NCI-H526 treated with DMSO at 0.1 percent for 48 hours (cell line): ENCODE measurements at regions not wholly inside any gene's neighbourhood (a gene's known extent, or its start where the extent isn't known, plus 50 kb on each side); places are given as distances from the start of the nearest gene placed in this dataset.
"Not testable (repeated sequence)": the region's sequence is repeated elsewhere in the genome, so short reads cannot be mapped to it uniquely, and the experiment has no call there.

Source experiments
- DNase-seq: peaks from one replicate; lab custom pipeline; 2025; lab: John Stamatoyannopoulos, UW

GRCh38 chr17:64724246-64724645 is 62.1 kb upstream of the SMURF2 start:
- not testable (repeated sequence) for DNase-seq

- DNase-seq = no peak
Measured at GRCh38 chr17:64723781-64724180, 61.7 kb upstream of the SMURF2 start.

- DNase-seq = not testable (repeated sequence)
Measured at GRCh38 chr17:64721556-64721955, 59.4 kb upstream of the SMURF2 start.

DNA sequence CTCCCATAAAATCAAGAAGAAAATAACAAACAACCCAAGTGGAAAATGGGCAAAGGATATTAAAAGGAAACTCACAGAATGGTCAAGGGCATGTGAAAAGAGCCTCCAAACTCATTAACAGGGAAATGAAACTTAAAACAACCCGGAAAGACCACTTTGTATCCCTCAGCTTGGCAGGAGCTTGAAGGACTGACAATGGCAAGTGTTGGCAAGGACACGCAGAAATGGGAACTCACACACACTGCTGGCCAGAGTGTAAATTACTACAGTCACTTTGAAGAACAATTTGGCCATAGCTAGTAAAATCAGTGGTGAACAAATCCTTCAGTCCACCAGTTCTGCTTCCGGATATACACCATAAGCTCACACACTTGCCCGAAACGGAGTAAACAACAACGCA is 58.1 kb upstream of the SMURF2 start:
- DNase-seq = not testable (repeated sequence)

GRCh38 chr17:64719517-64719916 is 57.4 kb upstream of the SMURF2 start:
- DNase-seq = not testable (repeated sequence)

GRCh38 chr17:64718816-64719215 is 56.7 kb upstream of the SMURF2 start:
- DNase-seq = not testable (repeated sequence)

DNA sequence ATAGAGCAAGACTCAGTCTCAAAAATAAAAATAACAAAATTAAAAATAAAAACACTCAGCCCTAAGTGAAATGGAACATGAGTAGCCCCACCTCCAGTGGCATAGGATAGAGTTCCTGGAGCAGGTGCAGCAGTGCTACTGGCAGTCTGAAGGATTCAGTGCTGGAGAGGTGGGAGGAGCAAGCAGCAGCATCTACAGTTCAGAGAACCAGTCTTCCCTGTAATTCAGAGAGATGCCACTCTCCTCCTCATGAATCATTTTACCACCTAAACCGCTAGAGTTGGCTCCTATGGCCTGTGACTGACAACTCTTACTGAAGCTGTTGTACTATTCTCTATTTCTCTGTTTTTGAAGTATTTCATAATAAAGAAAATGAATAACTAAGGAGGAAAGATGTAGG is 56.0 kb upstream of the SMURF2 start:
- DNase-seq = no peak

DNA sequence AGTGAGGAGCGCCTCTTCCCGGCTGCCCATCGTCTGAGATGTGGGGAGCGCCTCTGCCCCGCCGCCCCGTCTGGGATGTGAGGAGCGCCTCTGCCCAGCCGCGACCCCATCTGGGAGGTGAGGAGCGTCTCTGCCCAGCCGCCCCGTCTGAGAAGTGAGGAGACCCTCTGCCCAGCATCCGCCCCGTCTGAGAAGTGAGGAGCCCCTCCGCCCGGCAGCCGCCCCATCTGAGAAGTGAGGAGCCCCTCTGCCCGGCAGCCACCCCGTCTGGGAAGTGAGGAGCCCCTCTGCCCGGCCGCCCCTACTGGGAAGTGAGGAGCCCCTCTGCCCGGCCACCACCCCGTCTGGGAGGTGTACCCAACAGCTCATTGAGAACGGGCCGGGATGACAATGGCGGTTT is 54.4 kb upstream of the SMURF2 start:
- DNase-seq = not testable (repeated sequence)

- DNase-seq = not testable (repeated sequence)
Measured at GRCh38 chr17:64713786-64714185, 51.7 kb upstream of the SMURF2 start.

DNA sequence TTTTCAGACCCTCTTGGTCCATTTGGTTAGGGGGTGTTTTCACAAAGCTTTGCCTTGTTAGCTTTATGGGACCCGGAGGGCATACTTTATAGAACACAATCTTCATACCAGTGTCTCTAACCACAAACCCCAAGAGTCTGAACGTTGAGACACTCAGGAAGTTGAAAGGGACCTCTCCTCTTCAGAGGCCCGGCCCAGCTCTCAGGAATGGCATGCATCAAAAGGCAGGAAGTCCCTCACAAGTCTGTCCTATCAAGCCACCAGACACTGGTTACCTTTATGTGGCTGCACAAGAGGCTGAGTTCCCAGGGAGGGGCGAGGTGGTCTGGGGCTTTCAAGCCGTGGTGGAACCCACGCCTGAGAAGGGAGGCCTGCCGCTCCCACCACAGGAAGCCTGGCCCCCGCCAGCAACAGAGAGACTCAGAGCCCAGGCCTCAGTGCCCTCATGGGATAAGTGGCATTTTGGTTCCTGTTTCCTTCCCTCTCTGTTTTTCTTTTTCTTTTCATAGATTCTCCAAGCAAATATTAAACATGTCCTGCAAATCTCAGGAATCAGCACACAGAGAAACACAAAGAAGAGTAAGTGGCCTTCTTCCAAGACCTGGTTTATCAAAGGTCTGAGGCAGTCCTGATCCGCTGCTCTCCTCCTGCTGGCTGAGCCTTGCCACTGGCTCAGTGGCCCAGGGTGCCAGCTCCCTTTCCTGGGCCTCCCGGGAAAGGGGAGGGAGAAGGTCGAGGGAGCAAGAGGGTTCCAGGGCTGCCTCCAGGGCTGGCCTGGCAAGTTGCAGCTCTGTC is 50.6 kb upstream of the SMURF2 start:
- not testable (repeated sequence) for DNase-seq
